ENCODE measurements at regions not wholly inside any gene's neighbourhood (a gene's known extent, or its start where the extent isn't known, plus 50 kb on each side); places are given as distances from the start of the nearest gene placed in this dataset.

DNA sequence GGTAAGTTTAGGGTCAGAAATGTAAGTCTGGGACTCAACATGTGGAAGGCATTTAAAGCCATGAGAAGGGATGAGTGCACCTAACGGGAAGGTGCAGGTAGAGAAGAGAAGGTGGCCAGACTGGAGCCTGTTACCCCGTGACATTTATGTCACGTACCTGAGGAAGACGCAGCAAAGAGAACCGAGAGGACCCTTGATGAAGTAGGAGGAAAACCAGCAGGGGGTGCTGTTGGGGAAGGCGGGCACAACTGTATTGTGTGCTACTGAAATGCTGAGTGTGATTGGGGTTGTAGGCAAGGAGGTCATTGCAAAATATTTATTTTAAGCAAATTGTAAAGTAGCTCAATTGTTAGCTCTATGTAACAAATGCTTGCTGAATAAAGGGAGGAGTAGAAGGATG is 338.2 kb upstream of the PRKCQ start:
- DNase-seq, result peak; percentile 17

DNA sequence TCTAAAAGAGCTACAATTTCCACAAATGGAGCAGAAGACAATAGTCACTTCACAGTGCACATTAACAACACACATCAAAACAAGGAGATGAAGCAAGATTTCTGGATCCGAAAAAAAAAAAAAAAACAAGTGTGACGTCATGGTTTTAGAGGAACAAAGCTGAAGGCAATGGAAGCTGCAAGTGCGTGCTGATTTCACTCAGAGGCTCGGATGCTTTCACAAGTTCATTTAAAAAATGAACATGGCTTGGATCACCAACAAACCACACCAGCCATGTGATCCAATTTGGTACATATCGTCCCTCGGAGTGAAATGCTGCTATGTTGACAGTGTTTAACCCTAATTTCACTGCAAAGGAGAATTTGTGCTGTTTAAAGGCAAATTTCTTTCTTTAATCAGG is 337.0 kb upstream of the PRKCQ start:
- no peak for DNase-seq

DNA sequence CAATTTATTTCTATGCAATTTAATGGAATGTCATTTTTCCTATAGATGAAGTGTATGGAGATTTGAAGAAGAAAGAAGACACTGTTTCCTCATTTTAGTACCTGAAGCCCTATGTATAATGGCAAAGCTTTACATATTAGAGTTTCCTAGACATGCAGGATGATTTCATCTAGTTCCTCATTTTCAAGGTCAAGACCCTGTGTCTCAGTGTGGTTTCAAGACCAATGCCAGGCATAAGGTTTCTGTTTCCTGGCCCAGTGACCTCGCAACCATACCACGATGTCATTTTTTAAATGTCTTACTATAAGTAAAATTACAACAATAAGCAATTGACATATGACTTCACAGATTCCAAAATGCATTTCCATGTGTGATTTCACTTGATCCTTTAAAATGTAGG is 336.5 kb upstream of the PRKCQ start:
- peak; percentile 81 for DNase-seq

DNA sequence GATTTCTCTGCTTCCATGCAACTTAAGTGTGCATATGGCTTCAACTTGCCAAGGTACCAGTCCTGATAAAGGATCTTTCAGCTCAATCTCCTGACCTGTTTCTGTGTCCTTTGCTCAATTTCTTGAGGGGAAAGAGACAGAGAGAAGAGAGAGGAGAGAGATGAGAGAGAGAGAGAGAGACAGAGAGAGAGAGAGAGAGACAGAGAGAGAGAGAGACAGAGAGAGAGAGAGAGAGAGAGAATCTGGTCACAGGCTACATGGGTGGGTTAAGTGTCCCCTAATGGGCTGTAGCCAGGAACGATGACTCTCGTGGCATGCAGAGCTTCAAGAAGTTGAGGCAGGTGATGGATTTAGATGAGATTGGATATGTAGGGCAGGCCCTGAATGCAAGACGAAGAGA is 335.2 kb upstream of the PRKCQ start:
- no peak for DNase-seq

DNA sequence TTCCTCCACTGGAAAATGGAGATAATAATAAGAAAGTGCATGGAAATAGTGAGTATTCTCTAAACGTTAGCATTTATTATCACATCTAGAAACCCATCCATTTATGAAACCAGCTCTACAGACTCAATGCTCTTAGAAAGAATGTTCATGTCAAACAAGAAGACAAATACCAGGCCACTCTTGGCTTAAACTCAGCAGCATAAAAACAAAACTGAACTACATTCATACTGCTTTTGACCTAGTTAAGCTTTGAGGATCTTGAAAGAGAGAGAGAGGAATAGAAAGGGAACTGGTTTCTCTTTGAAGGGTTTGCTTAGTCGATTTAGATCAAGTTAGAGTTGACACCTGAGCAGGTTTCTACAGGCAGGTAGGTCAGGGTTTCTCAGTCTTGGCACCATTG is 332.9 kb upstream of the PRKCQ start:
- no peak for DNase-seq

DNA sequence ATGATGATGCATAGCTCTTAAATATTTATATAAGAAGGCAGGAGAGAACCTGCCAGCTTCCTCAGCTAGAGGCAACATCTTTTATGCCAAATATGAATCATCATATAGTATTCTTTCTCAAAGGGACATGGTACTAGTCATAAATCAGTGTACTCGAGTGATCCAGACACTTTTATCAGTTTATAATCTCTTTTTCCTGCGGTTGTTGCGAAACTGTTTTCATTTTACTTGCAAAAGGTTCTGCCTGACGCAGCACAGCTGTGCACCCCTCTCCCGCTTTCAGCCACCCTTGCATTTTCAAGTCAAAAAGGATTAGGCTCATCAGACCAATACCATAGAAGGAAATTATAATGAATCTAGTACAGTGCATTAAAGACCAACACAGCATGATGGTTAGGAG is 332.3 kb upstream of the PRKCQ start:
- DNase-seq, result no peak

DNA sequence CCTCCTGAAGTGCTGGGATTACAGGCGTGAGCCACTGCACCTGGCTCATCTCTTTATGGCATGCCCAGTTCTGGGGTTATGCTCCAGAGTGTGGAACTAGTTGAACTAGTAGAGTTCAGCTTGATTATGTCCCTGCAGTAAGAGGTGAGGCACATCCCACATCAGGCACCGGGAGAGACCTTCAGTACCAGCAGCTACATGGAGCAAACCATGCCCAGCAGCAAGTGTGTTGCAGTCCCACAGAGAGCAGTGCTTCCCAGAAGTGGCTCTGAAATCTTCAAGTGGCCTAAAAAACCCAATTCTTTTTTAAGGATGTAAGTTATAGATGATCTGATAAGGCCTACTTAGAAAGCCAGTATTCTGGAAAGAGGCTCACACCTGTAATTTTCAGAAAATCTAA is 331.9 kb upstream of the PRKCQ start:
- DNase-seq, result no peak

DNA sequence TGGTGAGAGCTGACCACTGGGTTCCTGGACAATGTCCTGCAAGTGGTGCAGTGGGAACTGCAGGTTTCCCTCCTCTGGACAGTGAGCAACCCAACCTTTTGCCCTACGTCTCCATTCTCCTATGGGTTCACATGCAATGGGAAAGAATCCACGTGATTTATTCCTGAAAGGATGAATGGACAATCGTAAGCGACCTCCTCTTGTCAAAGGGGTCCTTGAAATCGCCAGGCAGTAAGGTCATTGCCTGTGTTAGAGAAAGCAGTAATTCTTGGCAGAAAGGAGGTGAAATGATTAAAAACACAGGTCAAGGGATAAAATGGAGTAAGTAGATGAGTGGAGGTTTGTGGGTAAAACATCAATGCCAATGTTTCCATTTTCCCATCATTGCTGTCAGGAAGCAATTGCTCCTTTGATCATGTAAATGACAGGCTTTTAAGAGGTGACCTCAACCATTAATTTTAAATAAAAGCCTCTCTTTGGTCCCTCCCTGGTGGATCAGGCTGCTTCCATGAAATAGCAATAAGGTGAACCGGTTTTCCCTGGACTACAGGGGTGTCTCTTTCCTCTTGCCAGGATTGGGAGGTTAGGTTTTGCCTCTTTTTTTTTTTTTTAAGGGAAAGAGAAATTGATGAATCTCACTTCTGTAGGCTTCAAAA is 330.0 kb upstream of the PRKCQ start:
- no peak for DNase-seq

DNA sequence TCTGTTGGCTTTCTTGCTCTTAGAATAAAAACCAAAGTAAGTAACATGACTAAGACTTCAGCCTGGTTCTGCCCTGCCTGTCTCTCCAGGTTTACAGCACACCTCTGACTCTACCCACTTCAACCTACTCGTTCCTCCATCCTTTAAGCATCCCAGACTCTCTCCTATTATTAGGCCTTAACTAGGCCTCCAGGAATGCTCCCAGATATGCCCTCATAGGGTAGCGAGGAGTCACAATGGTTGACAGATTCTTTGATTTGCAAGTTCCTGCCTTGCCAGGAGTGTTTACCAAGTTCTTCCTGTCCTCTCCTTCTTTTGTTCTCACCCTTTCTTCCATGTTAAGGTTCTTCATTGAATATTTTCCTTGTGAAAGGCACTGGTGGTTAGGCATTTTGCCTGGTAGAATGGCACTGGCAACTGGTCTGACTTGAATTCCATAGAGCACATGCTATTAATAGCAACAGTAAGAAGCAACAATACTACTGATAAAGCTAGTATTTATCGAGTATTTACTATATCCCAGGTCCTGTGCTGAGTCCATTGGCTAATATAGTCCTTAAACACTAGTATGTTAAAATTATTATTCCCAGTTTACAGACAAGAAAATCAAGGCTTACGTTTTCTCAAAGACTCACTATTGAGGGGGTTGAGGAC is 327.9 kb upstream of the PRKCQ start:
- no peak for DNase-seq

DNA sequence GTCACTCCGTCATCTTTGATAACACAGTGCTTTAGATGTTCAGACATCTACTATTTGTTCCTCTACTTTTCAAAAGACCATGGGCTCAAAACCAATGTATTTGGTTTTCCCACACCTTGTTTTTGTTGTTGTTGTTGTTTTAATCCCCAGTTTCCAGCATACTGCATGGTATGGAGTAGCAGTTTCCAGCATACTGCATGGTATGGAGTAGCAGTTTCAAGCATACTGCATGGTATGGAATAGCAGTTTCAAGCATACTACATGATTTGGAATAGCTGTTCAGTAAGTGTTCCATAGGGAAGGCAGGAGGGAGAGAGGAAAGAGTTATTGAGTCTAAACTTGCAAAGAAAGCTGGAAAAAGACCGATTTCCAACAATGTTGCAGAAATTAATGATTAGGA is 314.3 kb upstream of the PRKCQ start:
- DNase-seq, result no peak

DNA sequence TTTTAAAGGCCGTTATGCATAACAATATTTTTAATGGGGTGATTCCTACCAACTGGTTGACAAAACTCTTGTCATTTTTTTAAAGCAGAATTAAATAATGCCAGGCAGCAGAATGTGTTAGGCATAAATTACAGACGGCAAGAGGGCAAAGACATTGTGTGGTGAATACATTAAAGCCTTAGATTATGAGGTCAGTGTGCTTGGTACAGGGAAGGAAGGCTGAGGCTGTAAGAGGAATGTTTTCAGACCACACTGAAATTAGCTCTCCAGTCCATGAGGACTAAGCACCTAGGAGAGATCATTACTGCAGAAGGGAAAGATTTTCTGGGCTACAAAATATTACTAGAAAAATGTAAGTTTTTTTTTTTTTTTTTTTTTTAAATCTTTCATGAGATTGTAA is 312.8 kb upstream of the PRKCQ start:
- no peak for DNase-seq

DNA sequence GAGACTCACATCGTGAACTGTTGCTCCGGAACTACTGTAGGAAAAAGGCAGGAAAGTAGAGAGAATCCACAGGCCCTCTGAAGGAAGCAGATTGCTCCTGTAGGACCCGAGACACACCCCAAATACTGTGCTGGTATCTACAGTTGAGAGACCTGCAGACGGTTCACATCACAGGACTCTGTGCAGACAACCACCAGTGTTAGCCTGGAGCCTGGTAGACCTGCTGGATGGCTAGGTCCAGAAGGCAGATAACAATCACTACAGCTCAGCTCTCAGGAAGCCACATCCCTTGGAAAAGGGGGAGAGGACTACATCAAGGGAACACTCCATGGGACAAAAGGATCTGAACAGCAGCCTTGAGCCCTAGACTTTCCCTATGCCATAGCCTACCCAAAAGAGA is 311.8 kb upstream of the PRKCQ start:
- DNase-seq, result no peak

DNA sequence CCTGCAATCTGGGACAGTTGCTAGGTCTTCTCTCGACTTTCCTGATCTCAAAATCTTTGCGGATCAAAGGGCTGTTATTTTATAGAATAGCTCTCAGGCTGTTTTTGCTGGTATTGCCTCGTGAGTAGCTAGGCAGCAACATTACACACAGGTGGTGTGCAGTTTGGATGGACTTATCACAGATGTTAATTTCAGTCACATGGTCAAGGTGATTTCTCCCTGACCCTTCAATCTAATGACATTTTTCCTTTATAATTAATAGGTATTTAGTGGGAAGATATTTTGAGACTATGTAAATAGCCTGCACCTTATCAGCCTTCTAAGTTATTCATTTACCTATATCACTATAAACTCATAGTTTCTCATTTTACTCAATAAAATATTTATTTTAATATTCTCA is 309.6 kb upstream of the PRKCQ start:
- DNase-seq, result no peak

DNA sequence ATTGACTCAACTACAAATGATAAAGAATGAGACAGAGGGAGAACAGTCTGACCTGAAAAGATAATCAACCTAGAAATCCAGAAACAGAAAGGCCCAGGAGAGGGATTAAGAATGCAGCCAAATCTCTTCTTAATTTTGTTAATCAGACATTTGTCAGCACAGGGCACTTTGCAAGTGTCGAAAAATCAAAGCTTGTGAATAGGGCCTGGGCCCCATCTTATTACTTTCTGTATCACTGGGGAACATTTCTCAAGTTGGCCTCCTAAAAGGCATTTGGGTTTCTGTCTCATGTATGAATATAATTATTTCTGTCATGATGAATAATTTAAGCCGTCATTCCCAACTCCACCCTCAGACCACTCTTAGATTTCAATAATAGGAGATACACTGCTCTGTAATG is 308.4 kb upstream of the PRKCQ start:
- no peak for DNase-seq

DNA sequence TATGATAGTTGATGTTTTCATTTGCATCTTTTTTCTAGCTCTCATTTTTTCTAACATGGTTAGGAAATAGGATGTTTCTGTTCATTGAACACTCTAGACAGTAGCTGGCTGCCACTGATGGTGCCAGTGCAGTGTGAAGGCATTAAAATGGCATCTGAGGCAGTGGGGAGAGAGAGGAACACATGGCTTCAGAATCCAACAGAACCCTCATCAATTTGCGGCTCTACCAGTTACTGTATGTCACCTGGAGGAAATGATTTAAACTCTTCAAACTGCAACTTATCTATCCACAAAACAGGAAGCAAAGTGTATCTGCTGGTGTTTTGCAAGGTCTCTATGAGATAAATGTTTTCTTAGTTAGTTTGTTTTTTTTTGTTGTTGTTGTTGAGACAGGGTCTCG is 305.2 kb upstream of the PRKCQ start:
- DNase-seq, result peak; percentile 55

DNA sequence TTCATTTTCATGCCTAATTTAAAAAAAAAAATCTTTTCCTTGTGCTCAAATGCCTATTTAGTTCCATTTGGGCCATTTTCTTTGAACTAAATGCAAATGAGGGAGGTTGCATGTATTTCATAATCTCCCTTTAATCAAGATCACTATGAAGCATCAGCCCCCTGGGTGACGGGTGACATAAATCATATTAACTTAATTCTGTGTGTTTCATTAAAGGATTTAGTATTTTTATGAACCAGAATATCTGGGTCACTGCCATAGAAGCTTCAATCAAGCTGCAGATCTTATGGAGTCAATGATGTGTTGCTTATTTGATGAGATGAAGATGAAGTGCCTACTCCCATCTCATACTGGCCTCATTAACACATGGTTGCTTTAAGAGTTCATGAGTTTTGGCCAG is 301.9 kb upstream of the PRKCQ start:
- DNase-seq, result no peak

DNA sequence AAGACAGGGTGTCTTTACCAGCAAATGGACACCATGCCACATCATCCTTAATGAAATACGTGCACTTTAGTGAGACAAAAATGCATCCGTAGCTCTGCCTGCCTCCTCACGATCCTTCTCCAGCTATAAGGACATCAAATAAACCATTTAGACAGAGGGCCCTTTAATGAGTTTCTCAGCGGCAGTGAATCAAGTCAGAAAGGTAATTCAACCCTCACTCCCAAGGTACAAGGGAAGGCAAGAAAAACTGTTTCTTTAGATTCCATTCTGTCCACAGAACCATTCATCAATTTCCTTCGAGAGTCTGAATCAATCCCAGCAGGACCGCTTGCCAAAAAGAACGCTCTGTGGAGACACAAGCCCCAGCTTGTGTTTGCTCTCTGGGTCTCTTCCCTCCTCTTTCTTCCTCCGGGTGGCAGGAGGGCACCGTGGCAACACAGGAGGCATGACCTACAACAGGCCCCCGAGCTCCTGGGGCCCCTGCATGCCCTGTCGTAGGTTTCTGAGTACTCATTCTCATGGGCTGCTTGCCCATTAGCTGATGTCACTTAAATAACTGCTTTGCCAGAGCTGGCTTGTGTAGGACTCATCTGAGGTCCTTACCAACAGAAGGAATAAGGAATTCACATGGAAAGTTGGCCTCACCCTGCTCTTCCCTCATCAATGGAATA is 297.8 kb upstream of the PRKCQ start:
- peak; percentile 4 for DNase-seq

DNA sequence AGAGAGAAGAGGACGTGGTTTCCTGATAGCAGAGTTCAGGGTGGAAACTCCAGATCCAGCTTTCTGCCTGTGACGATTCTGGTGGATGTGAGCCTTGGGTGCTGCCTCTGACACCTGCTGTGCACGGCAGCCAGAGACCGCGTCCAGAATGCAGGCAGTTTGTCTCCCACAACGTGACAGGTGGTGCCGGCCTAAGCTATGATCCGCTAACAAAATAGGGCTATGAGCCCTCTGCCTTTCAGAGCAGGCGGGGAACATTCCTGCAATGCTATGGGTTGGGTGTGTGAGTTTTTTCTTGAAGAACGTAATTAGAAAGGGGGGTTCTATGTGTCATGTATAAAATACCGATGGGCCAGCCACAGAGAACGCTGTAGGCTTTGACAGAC is 297.3 kb upstream of the PRKCQ start:
- DNase-seq, result no peak

DNA sequence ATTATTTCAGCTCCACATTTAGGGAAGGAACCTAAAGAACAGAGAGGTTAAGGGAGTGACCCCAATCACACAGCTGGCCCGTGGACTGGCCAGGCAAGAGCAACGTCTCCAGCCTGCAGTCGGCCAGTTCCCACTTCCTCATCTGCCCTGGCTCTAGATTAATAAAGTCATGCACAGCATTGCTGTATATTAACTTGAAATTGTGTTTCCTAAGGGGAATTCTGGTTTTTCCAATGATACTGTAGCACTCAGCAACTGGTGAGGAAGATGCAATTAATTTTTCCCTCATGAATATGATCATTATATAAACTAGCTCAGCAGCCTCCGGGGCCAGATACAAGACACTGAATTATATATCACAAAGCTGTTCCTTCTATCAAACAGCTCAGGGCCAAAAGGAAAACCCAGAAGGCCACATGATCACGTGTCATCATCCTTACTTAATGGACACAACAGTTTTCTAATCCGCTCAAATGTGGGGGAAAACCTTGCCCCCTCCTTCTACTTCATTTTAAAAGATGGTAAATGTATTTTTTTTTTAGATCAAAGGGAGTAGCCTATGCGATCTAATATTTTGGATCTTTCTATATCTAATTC is 295.3 kb upstream of the PRKCQ start:
- DNase-seq, result no peak

DNA sequence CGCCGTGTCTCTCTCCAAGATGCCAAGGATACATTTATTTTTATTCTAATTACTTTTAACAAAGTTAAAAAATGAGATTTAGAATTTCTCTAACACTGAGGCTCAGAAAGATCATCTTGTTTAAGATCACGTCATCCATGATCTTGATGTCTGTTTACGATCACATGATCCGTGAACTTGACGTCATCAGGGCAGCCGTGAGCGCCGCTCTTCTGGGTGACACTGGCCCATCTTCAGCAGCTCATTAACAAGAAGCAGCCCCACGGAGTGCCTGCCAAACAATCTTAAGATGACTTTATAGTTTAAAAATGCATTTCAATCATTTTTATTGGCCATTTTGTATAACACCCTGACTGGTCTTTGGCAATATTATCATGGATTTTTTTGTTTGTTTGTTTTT is 291.1 kb upstream of the PRKCQ start:
- DNase-seq, result no peak

DNA sequence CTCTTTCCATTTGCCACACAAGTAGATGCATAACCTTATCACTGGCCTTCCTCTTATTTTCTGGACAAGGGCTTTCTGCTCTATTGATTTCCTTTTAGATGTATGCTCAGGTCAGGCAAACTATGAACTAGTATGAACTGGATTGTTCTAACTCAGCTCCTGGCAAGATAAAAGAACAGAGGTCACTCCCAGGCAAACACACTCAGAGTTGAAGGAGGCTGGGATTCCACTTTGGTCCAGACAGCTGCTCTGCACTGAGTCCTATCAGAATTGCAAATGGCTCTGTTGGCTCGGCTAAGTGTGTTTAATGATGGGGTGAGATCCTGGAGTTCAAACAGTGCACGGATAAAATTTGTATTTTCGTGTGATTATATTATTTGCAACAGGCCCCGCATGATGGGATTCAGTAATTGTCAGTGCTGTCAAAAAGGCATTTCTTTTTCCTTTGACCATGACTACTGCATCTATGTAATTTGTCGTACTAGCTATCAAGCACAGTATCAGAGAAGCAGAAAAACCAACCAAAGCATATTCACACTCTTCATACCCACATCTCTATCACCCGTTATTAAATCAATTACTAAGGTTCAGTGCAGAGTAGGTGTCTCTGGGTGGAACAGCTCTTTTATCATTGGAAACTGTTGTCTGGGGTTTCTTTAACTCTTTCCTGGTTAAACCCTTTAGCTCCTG is 288.1 kb upstream of the PRKCQ start:
- DNase-seq, result no peak

DNA sequence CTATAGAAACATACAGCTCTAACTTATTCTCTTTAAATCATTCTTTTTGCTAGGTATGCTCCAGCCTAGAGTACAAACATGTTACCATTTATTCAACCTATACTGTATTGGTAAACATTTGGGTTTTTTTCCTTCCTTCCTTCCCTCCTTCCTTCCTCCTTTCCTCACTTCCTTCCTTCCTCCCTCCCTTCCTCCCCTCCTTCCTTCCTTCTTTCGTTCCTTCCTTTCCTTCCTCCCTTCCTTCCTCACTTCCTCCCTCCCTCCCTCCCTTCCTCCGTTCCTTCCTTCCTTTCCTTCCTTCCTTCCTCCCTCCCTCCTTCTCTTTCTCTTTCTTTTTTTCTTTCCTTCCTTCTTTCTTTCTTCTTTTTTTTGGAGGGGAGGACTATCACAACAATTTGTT is 286.7 kb upstream of the PRKCQ start:
- DNase-seq, result no peak

DNA sequence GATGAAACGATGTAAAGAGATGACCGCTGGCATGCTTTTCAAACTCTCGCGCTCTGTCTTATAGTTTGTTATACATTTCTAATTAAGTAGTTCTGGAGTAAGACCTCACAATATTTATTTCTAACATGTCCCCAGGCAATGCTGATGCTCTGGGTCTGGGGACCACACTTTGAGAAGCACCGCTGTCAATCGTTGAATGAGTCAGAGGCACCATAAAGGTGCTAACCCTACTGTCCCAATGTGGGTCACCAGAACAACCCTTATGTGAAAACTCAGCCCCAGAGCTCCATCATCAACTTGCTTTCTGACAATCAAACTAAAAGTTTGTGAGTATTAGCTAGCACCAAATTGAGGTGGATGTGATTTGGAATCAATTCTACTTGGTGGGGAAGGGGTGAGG is 284.1 kb upstream of the PRKCQ start:
- DNase-seq, result no peak

DNA sequence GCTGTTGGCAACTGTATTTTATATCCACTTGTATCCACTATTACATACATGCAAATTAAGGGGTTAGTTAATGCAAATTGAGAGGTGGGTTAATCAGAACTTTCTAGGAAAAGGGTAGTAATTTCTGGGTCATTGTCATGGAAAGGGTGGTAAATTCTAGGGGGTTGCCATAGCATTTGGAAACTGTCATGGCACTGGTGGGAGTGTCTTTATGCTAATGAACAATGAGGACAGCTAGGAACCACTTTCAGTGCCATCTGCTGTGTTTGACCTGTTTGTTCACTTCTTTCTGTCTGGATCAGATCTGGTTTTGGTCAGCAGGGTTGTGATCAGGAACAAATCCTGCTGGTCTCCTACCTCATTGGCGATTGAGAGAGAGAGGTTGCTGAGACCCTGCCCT is 283.3 kb upstream of the PRKCQ start:
- no peak for DNase-seq
